RCC 7860 (cell line): ENCODE measurements at regions not wholly inside any gene's neighbourhood (a gene's known extent, or its start where the extent isn't known, plus 50 kb on each side); places are given as distances from the start of the nearest gene placed in this dataset.
A peak's percentile ranks its signal among the peaks of the same experiment; 100 is the strongest.

Source experiments
- DNase-seq: peaks from one replicate; pipeline ENCODE4 v3.0.0-alpha.2; 2015; ENCODE audit warnings: low spot score
- FAIRE-seq: peaks from 2 replicates; lab custom pipeline; 2012; peaks lifted over from hg19 to GRCh38; lab: Jason Lieb, UNC

DNA sequence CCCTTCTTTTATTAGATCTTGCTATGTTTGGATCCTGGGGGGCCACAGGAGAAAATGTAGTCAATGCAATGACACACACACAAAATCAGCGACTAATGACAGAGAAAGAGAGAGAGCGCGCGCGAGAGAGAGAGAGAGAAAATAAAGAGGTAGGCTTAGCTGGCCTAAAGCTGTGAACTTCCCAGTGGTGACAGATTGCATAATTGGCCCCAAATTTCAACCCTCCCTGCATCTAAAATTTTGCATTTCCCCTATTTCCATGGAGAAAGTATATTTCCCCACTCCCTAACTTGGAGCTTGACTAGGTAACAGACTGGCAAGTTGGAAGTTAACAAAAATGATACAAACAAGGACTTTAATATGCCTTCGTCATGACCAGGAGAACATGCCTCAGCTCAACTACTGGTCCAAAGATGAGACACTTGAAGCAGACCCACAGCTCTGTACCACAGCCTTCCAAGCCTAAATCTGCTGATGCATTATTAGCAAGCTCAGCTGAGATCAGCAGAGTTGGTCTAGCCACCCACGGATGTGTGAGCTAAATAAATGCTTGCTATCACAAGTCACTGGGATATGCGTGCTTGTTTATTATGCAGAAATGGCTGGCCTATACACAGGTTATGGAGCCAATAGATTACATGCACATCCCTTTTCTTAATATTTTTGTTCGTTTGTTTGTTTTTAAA is 118.1 kb upstream of the PRDM1 start:
- FAIRE-seq = no peak
- no peak for DNase-seq

DNA sequence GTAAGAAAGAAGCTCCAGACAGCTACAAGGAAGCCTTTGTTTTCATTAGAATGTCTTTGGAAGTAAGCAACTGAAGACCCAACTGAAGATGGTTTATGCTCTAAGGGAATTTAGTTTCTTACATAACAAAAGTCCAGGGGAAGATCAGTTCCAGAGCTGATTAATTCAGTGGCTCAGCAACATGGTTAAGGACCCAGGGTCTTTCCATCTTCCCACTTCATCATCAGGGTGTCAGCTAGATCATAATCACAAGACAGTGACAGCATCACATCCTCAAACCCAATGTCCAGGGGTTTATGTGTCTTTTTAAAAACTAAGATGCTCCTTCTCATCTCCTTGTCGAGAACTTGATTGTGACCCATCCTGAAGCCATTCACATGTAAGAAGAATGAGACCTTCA is 119.7 kb upstream of the PRDM1 start:
- DNase-seq (no peak), FAIRE-seq (no peak)

GRCh38 chr6:105964979-105965760 is 121.0 kb upstream of the PRDM1 start:
- FAIRE-seq (no peak), DNase-seq (no peak)

DNA sequence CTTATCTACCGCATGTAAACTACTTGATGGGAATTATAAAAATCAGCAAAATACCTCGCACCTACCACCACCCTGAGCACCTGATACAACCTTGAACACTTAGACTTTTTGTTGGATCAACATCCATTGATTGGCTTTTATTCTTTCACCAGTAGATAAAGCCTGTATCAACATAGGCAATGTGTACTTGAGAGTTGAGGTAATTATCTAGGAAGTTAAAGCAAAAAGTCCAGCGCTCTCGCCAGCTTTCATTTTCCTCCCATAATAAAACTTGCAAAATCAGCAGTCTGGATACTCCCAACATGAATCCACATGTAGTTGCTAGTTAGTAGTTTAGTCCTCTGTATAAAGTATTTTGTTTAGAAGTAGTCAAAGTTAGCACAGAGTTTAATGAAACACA is 132.0 kb upstream of the PRDM1 start:
- no peak for FAIRE-seq
- no peak for DNase-seq

DNA sequence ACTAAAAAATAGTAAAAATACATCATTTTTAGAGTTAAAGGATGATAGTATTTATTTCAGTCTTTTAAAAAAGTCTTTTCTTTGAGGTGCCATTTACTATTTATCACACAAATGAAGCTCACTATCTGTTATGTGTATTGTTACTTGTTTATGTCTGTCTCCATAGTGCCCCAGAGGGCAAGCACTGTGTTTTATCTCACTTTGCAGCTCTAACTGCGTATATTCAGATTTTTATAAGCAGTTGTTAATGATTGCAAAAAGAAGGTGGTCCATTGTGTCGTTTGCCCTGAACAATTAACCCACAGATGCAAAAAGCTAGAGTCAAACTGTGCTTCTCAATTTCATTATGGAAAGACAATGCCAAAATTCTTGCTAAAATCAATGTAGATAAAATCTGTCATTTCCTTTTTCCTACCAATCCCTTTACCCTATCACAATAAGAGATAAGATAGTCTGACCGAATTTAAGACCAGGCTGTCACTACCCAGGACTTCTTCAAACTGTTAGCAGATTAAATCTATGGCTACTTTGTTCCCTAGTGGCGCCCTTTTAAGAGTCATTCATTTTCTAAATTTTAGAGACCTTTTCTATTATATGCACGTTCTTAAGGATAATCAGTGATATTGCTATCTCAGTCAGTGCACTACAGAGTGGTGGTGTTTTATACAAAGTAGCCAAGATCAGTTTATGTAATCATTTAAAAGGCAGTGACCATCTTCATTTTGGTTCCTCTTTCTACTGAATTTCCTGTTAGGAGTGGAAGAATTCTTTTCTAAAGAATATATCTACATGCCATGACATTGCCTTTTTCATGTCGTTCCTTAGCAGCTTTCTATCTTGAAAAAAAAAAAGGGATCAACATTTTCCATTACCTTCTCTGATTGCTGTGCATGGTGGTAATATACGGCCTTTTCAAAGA is 133.1 kb upstream of the PRDM1 start:
- DNase-seq = no peak
- no peak for FAIRE-seq

DNA sequence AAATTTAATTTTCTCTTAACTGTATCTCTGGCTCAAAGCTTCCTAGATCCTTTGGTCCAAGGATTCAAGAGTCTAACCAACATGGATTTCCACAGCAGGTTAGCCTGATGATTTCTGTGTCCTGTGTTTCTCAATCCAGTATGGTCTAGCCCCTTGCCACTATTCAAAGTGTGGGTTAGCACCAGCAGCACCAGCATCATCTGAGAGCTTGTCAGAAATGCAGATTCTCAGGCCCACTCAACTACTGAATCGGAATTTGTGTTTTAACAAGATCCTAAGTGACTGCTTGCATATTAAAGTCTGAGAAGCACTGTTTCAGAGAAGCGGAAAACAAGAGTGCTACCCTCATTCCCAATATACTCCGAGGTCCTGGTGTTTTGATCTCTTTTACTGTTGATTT is 133.8 kb upstream of the PRDM1 start:
- FAIRE-seq = no peak
- no peak for DNase-seq

GRCh38 chr6:105951322-105951721 is 134.8 kb upstream of the PRDM1 start:
- no peak for DNase-seq
- FAIRE-seq = no peak

DNA sequence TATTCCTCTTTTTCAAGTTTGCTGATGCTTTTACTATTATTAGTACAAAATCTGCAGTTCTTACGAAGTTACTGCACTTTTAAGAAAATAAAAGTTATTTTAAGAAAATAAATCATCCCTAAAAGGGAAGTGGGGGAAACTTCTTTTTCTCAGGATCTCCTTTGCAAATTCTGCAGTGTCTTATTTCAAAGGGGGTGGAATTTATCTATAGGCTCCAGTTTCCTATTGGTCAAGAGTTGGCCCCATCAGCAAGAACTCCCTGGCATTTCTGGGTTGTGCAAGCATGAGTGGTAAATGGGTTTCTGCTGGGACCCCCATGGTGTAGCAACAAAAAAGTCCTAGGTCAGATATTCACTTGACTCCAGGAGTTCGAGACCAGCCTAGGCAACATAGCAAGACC is 136.3 kb upstream of the PRDM1 start:
- no peak for FAIRE-seq

GRCh38 chr6:105943514-105943913 is 142.6 kb upstream of the PRDM1 start:
- no peak for DNase-seq
- no peak for FAIRE-seq

More for the DNA sequence above, 136.3 kb upstream of the PRDM1 start:
- no peak for DNase-seq

DNA sequence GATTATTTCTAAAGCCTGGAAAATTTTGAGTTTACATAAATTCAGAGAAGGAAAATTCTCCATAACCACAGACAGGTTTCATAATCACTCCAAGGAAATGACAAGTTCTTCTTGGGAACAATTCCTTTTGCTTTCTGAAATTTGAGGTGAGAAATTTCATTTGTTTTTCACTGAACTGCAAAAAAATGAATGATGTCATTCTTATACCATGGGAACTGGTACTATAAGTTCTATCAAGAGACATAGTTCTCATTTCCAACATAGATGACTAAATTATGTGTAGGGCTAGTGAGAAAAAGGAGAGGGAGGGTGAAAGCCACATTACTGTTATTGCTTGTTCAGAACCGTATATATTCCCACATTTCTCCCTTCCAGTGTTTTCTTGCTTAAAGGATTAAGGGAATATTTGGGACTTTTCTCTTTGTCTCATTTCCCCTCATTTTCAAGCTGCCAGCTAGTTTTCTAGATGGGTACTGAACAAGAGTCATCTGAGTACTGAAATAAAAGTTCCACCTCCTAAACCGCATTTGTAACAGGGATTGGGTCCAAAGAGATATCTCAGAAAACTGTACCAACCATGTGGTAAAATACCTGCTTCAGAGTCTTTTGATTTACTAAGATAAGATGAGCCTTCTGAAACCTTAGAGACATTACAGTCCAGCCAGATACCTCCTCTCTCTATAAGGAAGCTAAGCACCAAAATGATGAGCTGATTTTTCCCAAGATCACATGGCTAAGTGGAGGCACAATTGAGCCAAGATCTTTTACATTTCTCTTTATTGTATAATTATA is 144.3 kb upstream of the PRDM1 start:
- FAIRE-seq (no peak), DNase-seq (no peak)

GRCh38 chr6:105940990-105941389 is 145.1 kb upstream of the PRDM1 start:
- DNase-seq (no peak), FAIRE-seq (no peak)

GRCh38 chr6:105936972-105937371 is 149.2 kb upstream of the PRDM1 start:
- no peak for FAIRE-seq
- no peak for DNase-seq

DNA sequence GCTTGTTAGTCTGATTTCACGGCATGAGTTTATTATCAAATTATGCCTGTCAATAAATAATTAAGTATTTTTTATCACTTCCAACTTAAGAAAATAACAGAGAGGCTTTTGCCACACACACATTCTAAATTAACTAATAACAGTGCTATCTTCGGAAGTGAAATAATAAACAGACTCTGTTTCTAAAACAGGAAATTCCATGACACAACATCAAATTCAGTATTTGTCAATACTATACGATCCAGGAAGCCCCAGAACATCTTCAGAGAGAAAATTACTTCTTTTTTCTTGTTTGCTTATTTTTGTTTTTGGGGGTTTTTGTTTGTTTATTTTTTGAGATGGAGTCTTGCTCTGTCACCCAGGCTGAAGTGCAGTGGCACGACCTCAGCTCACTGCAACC is 150.7 kb upstream of the PRDM1 start:
- FAIRE-seq (no peak), DNase-seq (no peak)

DNA sequence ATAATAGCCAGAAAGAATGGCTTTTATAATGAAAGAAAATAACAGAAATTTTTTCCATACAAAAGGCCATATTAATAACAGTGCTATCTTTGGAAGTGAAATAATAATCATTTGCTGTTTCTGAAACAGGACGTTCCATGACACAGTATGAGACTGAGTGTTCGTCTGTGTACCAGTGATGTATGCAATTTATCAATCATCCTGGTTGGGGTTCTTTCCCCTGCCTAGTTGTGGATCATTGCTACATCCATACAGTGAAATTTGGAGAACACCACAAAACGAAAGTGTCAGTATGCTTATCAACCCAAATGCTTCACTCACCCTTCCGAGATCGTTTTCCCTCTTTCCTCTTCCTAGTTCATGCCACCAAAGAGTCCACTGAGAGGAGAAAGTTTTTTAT is 151.4 kb upstream of the PRDM1 start:
- FAIRE-seq (no peak), DNase-seq (no peak)

GRCh38 chr6:105932440-105932839 is 153.7 kb upstream of the PRDM1 start:
- FAIRE-seq = no peak
- DNase-seq = no peak

- FAIRE-seq (no peak), DNase-seq (no peak)
Observed at GRCh38 chr6:105929626-105930025, 156.5 kb upstream of the PRDM1 start.

- no peak for DNase-seq
Observed at GRCh38 chr6:105926318-105926717, 159.8 kb upstream of the PRDM1 start.

DNA sequence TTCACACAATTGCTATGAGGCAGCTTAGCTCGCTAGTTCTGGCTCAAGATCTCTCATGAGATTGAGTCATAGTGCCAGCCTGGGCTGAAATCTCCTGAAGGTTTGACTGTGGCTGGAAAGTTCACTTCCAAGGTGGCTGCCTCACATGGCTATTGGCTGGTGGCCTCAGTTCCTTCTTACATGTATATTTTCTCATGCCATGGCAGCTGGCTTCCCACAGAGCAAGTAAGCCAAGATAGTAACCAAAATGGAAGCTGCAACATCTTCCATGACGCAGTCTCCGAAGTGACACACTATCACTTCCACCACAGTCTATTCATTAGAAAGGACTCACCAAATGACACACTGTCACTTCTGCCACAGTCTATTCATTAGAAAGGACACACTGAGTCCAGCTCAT is 160.4 kb upstream of the PRDM1 start:
- no peak for DNase-seq
- FAIRE-seq = no peak

More at GRCh38 chr6:105926318-105926717, 159.8 kb upstream of the PRDM1 start:
- no peak for FAIRE-seq

DNA sequence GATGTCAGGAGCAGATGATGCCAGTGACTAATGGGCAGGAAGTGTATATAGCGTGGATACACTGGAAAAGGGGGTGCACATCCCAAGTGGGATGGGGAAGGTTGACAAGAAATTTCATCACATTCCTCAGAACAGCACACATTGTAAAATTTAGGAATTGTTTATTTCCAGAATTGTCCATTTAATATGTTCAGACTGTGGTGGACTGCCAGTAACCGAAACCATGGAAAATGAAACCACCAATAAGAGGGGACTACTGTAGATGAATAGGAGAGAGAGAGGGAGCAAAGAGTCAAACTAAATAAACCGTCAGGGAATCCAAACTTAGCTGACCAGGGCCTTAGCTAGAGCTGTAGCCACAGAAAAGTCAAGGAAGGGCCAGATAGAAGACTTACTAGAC is 164.4 kb upstream of the PRDM1 start:
- no peak for DNase-seq
- FAIRE-seq = no peak

GRCh38 chr6:105920071-105920470 is 166.1 kb upstream of the PRDM1 start:
- FAIRE-seq (no peak), DNase-seq (peak; percentile 54)
